HG03175 (cell line): ENCODE measurements at regions not wholly inside any gene's neighbourhood (a gene's known extent, or its start where the extent isn't known, plus 50 kb on each side); places are given as distances from the start of the nearest gene placed in this dataset.

Experiments
- ATAC-seq: cut with Tn5 transposase; IDR thresholded peaks from one replicate; pipeline ENCODE4 v1.9.1; 2021; ENCODE audit warnings: mild to moderate bottlenecking, moderate library complexity; ENCODE audit not compliant: unreplicated experiment

GRCh38 chr11:106327637-106328036, 250.2 kb downstream of the AASDHPPT start:
- no peak for ATAC-seq

DNA sequence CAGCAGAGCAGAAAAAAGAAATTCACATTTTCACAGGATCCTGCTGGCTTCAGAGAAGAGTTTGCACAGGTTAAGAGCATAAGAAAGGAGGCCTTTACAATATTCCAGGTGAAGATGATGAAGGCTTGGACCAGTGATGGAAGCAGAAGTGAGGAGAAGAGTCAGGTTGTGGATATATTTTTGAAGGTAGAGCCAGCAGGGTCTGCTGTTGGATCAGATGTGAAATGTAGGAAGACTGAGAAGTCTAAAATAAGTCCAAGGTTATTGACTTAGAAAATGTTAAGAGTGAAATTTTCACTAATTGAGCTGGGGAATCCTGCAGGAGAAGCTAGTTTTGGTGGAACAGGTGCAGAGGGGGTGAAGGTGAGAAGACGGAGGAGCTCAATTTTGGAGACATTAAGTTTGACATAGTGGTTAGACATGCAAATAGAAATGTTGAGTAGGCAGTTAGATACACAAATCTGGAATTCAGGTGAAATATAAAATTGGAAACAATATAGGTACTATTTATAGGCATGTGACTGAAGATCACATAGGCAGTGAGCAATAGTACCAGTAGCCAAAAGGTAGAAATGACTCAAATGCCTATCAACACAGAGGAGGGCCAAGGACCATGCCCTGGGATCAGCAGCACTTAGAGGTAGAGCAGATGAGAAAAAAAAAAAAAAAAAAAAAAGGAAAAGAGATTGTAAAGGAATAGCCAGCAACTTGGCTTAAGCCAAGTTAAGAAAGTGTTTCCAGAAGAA, 252.0 kb downstream of the AASDHPPT start:
- no peak for ATAC-seq

GRCh38 chr11:106331176-106331575, 253.7 kb downstream of the AASDHPPT start:
- ATAC-seq, result no peak

GRCh38 chr11:106333678-106334077, 256.2 kb downstream of the AASDHPPT start:
- no peak for ATAC-seq

DNA sequence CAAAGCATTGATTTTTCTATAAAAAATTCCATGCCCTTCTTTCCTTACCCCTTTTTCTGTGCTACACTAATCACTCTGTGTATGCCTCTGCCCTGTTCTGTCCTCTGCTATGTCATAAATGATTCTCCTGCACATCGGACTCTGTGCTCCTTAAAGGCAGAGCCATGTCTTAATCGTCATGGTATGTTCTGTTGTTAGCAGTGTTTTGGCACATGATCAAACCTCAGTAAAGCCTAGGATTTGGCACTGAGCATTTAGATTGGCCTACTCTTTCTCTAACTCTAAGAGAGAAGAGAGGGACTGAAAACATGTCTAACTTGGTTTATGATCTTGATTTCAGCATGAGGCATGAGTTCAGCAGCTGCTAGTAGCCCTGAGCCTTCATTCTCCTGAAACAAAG, 266.9 kb downstream of the AASDHPPT start:
- ATAC-seq, result no peak

DNA sequence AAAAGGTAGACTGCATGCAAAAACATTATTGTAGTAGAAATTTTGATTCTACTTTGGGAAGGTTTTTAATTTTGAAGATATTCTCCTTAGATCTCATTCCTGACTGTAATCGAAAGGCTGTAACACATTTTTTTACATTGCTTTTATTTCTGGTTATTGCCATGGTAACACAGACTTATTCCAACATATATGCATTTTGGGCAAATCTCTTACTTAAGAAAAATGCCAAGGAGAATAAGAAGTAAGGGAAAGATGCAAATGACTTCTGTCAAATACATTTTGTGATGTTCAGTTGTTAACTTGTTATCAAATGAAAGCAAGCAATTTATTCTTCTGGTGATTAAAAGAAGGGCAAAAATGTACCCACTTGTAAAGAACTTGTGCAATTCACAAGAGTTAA, 267.5 kb downstream of the AASDHPPT start:
- ATAC-seq, result no peak

GRCh38 chr11:106353031-106353430, 275.6 kb downstream of the AASDHPPT start:
- ATAC-seq, result no peak

- ATAC-seq, result no peak
Measured at GRCh38 chr11:106369224-106369623, 291.8 kb downstream of the AASDHPPT start.

DNA sequence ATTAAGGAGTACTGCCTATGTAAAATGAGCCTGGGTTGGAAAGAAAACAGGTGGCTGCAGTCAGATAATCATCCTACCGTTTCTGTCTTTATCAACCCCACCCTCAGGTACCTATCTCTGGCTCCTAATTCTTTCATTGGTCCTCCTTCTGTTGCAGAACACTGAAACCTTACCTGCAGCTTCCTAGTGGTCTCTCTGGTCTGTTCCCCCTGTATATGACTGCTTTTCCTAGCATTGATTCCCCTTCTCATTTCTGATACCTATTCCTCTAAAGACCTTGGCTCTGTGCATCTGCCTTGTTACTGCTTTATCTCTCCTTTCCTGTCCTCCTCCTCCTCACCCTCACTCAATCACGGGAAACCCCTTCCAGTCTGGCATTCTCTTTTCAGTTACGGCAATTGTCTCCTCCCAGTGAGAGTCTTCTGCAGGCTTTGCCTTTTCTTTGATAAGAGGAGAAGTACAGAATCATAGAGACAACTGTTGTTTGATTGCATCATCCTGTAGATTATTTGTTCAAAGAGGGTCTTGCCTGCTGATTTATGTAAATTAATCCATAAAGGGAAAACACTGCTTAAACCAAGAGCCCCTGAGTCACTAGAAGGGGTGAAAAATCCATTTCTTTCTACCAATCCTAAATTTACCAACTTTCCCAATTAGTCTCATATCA, 301.2 kb downstream of the AASDHPPT start:
- ATAC-seq, result no peak

DNA sequence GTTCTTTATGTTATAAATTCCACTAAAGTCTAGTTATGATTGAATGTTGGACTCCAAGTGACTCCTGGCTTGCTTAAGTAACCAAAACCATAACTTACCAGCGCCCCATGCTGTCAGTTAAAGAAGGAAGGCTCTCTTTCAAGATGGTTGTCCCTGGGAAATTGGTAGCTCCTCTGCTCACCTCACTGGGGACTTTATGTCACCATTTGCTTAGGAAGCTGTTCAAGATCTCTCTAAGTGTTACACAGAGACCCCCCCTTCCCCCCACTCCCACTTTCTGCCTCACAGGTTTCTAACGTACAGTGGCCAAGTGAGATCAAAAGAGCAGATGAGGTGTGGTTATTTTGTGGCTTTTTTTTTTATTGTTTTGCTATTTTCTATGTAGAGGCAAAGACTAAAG, 301.8 kb downstream of the AASDHPPT start:
- ATAC-seq, result no peak

DNA sequence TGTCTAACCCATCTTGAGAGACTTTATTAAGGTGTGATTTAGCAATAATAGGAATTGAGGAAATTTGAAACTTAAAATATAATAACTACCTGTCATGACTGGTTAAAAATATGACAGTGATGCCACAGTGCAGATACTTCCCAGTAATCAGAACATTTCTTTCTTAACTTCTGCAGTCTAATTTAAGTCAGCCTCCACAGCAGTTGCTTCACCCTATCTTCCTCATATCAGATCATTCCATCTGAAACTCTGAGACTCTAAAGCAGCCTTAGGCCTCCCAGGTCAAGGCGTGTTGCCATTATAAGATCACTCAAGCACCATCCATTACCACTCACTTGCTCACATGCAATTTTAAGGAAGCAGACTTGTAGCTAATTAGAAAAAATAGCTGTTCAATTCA, 302.2 kb downstream of the AASDHPPT start:
- ATAC-seq, result no peak

DNA sequence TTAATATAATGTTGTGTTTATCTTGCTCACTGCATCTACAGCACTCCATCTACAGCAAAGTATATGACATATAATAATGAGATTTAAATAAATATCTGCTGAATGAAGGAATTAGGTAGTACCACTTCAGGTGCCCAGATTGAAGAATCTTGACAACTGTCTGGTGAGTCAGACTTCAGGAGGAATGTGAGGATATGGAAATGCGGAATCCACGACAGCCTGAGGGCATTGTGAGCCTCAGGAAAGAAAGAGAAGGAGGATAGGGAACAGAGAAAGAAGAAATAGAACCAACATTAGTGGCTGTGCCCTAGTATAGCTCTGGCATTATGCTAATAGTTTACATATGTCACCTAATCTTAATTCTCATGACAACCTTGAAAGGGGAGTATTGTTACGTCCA, 304.4 kb downstream of the AASDHPPT start:
- no peak for ATAC-seq

- no peak for ATAC-seq
Measured at GRCh38 chr11:106384429-106384828, 307.0 kb downstream of the AASDHPPT start.

- no peak for ATAC-seq
Measured at GRCh38 chr11:106386519-106386918, 309.1 kb downstream of the AASDHPPT start.

- ATAC-seq, result no peak
Measured at GRCh38 chr11:106389101-106389500, 311.6 kb downstream of the AASDHPPT start.

- ATAC-seq, result no peak
Measured at GRCh38 chr11:106390078-106390477, 312.6 kb downstream of the AASDHPPT start.

- ATAC-seq, result no peak
Measured at GRCh38 chr11:106391771-106392420, 314.4 kb downstream of the AASDHPPT start.

- no peak for ATAC-seq
Measured at GRCh38 chr11:106395716-106396349, 318.4 kb downstream of the AASDHPPT start.

DNA sequence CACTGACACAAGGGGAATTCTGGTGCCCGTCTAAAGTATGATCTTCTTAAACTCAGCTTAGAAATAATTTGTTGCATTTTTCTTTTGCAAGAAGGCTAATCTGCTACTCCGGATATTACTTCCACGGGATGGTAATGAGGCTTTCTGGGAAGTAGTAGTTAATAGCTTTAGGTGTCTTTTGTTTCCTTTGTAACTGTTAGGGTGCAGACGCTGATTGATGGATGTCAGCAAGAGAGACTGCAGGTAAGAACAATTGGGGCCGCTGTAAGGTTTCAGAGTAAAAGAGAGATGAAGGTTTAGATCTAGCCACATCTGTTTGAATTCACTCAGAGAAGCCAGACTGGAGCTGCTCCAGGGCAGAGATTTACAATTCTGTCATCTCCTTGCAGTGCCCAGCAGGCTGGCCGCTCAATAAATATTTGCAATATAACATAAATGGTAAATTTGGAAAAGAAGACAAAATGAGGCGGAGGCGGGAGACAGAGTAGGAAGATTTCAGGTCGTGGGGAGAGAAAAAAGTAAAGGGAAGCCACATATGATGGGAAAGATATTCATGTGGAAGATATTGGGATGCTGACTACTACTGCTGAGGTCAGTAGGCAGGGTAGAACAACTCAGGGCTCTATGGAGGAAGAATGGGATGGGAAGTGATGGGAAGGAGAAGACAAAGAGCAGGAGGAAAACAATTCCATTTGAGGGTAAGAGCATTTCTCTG, 320.5 kb downstream of the AASDHPPT start:
- no peak for ATAC-seq

- ATAC-seq, result no peak
Measured at GRCh38 chr11:106398502-106399075, 321.1 kb downstream of the AASDHPPT start.

DNA sequence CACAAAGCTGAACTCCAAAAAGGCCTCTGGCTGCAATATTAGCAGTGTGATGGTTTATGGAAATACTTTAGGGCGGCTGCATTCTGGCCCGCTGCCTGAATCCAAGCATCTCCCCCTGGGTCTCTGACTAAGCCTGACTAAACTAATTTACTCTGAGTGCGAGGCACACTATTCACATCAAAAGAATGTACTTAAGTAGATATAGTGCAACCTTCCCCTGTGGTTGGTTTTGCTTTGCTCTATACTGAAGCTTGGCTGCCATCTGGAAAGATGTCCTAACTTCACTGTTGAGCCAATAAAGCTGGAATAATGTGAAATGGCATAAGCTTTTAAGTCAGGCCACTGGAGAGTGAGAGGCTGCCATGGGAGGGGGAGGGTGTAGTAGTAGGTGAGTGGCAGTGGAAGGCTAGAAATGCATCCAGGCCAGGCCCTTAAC, 321.6 kb downstream of the AASDHPPT start:
- no peak for ATAC-seq
